ENCODE measurements at regions not wholly inside any gene's neighbourhood (a gene's known extent, or its start where the extent isn't known, plus 50 kb on each side); places are given as distances from the start of the nearest gene placed in this dataset.
"Not testable (repeated sequence)": the region's sequence is repeated elsewhere in the genome, so short reads cannot be mapped to it uniquely, and the experiment has no call there.

- intact Hi-C loops (cut with DNase I); DNase-seq: not testable (repeated sequence)
- ATAC-seq = peak; percentile 70 to 80 (median 72)
These were observed 163.7 kb upstream of the FOLH1 start for GRCh38 chr11:49372137-49372536.

GRCh38 chr11:49368556-49368955 is 160.2 kb upstream of the FOLH1 start:
- H3K36me3 ChIP-seq; DNase-seq; H3K27ac ChIP-seq; H3K9me3 ChIP-seq; H3K4me1 ChIP-seq; intact Hi-C loops (cut with DNase I); H3K27me3 ChIP-seq; H3K4me3 ChIP-seq: not testable (repeated sequence)
- WGBS (ENCODE audit: insufficient coverage, low coverage, low lambda C conversion rate, missing lambda C conversion rate) = 16% methylated on average over 2 of the region's 2 CpGs
- peak; percentile 64 to 83 (median 76) for ATAC-seq

More at GRCh38 chr11:49372137-49372536, 163.7 kb upstream of the FOLH1 start:
- H3K27me3 ChIP-seq, H3K4me3 ChIP-seq, H3K4me1 ChIP-seq, H3K9me3 ChIP-seq, H3K27ac ChIP-seq, H3K36me3 ChIP-seq: not testable (repeated sequence)
- peak; percentile 41 to 66 (median 54) for TF ChIP-seq CTCF (IDR thresholded peaks at IDR 0.05)

GRCh38 chr11:49365375-49365774 is 157.0 kb upstream of the FOLH1 start:
- H3K4me3 ChIP-seq; intact Hi-C loops (cut with DNase I); H3K27me3 ChIP-seq; H3K4me1 ChIP-seq; H3K36me3 ChIP-seq; H3K9me3 ChIP-seq: not testable (repeated sequence)
- DNase-seq (peak in 1 of 3 donors; percentile 54), ATAC-seq (peak; percentile 88 to 92 (median 90))
- H3K27ac ChIP-seq = peak overlapping the region; percentile 58 to 68 (median 65)

- H3K9me3 ChIP-seq; H3K27ac ChIP-seq; ATAC-seq; H3K27me3 ChIP-seq; H3K36me3 ChIP-seq; H3K4me3 ChIP-seq; H3K4me1 ChIP-seq; DNase-seq; intact Hi-C loops (cut with DNase I): not testable (repeated sequence)
- WGBS (ENCODE audit: insufficient coverage, low coverage, low lambda C conversion rate, missing lambda C conversion rate) = 90% methylated on average over 2 of the region's 2 CpGs
These were observed 154.6 kb upstream of the FOLH1 start for GRCh38 chr11:49362994-49363393.

- intact Hi-C loops (cut with DNase I); DNase-seq; H3K4me3 ChIP-seq; H3K36me3 ChIP-seq; H3K9me3 ChIP-seq; H3K27ac ChIP-seq; H3K27me3 ChIP-seq; H3K4me1 ChIP-seq: not testable (repeated sequence)
- ATAC-seq = peak; percentile 48 to 82 (median 78)
- TF ChIP-seq CTCF (IDR thresholded peaks at IDR 0.05) = peak in 2 of 4 donors; percentile 28 to 40
These were observed 146.1 kb upstream of the FOLH1 start for GRCh38 chr11:49354536-49354935.

- DNase-seq; H3K4me1 ChIP-seq; H3K27ac ChIP-seq; H3K9me3 ChIP-seq; H3K36me3 ChIP-seq; intact Hi-C loops (cut with DNase I); H3K4me3 ChIP-seq; H3K27me3 ChIP-seq; ATAC-seq: not testable (repeated sequence)
- 73% methylated on average over 3 of the region's 3 CpGs for WGBS (ENCODE audit: insufficient coverage, low coverage, low lambda C conversion rate, missing lambda C conversion rate)
These were observed 144.5 kb upstream of the FOLH1 start for GRCh38 chr11:49352868-49353267.

- H3K4me1 ChIP-seq; H3K9me3 ChIP-seq; H3K36me3 ChIP-seq; H3K4me3 ChIP-seq; ATAC-seq; DNase-seq; H3K27me3 ChIP-seq; H3K27ac ChIP-seq; intact Hi-C loops (cut with DNase I): not testable (repeated sequence)
These were observed 138.2 kb upstream of the FOLH1 start for GRCh38 chr11:49346627-49347026.

- H3K27me3 ChIP-seq; H3K27ac ChIP-seq; intact Hi-C loops (cut with DNase I); DNase-seq; H3K4me3 ChIP-seq; H3K4me1 ChIP-seq; H3K36me3 ChIP-seq; ATAC-seq; H3K9me3 ChIP-seq: not testable (repeated sequence)
- WGBS (ENCODE audit: insufficient coverage, low coverage, low lambda C conversion rate, missing lambda C conversion rate) = 41% methylated on average over 4 of the region's 5 CpGs
These were observed 120.2 kb upstream of the FOLH1 start for GRCh38 chr11:49328485-49329186.

- intact Hi-C loops (cut with DNase I); ATAC-seq; H3K27me3 ChIP-seq; DNase-seq; H3K4me1 ChIP-seq; H3K4me3 ChIP-seq; H3K9me3 ChIP-seq; H3K27ac ChIP-seq; H3K36me3 ChIP-seq: not testable (repeated sequence)
These were observed 119.4 kb upstream of the FOLH1 start for GRCh38 chr11:49327766-49328165.

- not testable (repeated sequence) for ATAC-seq, H3K36me3 ChIP-seq
These were observed 118.2 kb upstream of the FOLH1 start for GRCh38 chr11:49326651-49327050.

More at GRCh38 chr11:49326651-49327050, 118.2 kb upstream of the FOLH1 start:
- H3K4me3 ChIP-seq; H3K27ac ChIP-seq; H3K9me3 ChIP-seq; intact Hi-C loops (cut with DNase I); H3K4me1 ChIP-seq; DNase-seq; H3K27me3 ChIP-seq: not testable (repeated sequence)
- WGBS (ENCODE audit: insufficient coverage, low coverage, low lambda C conversion rate, missing lambda C conversion rate) = 50% methylated on average over 3 of the region's 3 CpGs

Data from right lobe of liver (tissue), 6 donors.